ENCODE measurements at regions not wholly inside any gene's neighbourhood (a gene's known extent, or its start where the extent isn't known, plus 50 kb on each side); places are given as distances from the start of the nearest gene placed in this dataset.

DNA sequence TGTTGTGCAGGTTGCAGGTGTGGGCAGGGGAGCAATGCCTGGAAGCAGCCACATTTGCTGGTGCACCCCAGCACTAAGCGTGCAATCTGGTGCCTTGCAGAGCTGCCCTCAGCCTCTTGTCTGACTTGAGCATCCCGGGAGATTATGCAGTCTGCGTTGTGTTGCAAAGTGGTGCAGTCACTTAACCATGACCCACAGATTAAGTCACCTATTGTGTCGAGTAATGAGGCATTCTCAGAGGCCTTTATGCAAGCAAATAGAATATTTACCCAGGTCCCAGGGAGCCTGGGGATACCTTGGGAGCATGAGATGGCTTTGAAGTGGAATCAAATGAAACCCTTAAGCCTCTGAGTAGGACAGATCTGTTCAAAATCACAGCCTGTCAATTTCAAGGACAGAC, 529.0 kb downstream of the TYW1 start:
- DNase-seq (ENCODE audit: low spot score) (no peak), ATAC-seq (ENCODE audit: insufficient number of reproducible peaks, low FRiP score, low read depth) (no peak)
- Histone ChIP-seq H3K27ac (no peak overlapping the region), H3K27me3 (replicated peaks; ENCODE audit: insufficient read depth) (no peaks in the 10 kb centered on the region), H3K9me3 (no peaks in the 10 kb centered on the region), H3K36me3 (no peaks in the 10 kb centered on the region), H3K4me1 (ENCODE audit: control insufficient read depth in 1 of 2, low read depth in 2 of 2) (no peaks in the 10 kb centered on the region), H3K4me3 (no peak overlapping the region)
- TF ChIP-seq CTCF (IDR thresholded peaks at IDR 0.05): no peak

- Histone ChIP-seq H3K4me3 (no peak overlapping the region), H3K27ac (no peak overlapping the region), H3K9me3 (no peaks in the 10 kb centered on the region), H3K4me1 (ENCODE audit: control insufficient read depth in 1 of 2, low read depth in 2 of 2) (no peaks in the 10 kb centered on the region), H3K27me3 (replicated peaks; ENCODE audit: insufficient read depth) (no peaks in the 10 kb centered on the region), H3K36me3 (no peaks in the 10 kb centered on the region)
- DNase-seq (ENCODE audit: low spot score): no peak
- no peak for ATAC-seq (ENCODE audit: insufficient number of reproducible peaks, low FRiP score, low read depth)
- no peak for TF ChIP-seq CTCF (IDR thresholded peaks at IDR 0.05)
Observed at GRCh38 chr7:67535241-67535989, 538.8 kb downstream of the TYW1 start.

DNA sequence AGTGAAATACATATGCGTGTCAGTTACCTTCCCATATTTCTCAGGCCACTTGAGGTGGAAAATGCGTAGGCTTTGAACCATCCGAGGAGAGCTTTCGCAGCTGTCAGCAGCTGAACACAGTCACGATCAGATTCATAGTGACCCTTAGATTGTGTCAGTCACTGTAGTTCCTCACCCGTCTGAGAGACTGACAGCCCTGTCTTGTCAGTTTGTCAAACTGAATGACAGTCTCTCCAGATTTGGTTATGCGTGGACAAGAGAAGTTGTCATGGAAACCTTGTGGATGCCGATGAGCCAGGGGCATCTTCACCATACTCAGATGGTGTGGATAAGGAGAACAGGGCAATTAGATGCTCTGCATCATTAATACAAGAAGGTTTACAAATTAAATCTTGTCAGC, 546.3 kb downstream of the TYW1 start:
- no peaks in the 10 kb centered on the region for H3K36me3 ChIP-seq
- no peak overlapping the region for H3K4me3 ChIP-seq
- ATAC-seq (ENCODE audit: insufficient number of reproducible peaks, low FRiP score, low read depth): no peak
- no peaks in the 10 kb centered on the region for H3K4me1 ChIP-seq (ENCODE audit: control insufficient read depth in 1 of 2, low read depth in 2 of 2)
- no peaks in the 10 kb centered on the region for H3K27me3 ChIP-seq (replicated peaks; ENCODE audit: insufficient read depth)
- H3K9me3 ChIP-seq: no peaks in the 10 kb centered on the region
- DNase-seq (ENCODE audit: low spot score): no peak
- H3K27ac ChIP-seq: no peak overlapping the region
- no peak for TF ChIP-seq CTCF (IDR thresholded peaks at IDR 0.05)

- no peak for ATAC-seq (ENCODE audit: insufficient number of reproducible peaks, low FRiP score, low read depth)
- no peak for TF ChIP-seq CTCF (IDR thresholded peaks at IDR 0.05)
- Histone ChIP-seq H3K27me3 (replicated peaks; ENCODE audit: insufficient read depth) (no peaks in the 10 kb centered on the region), H3K4me1 (ENCODE audit: control insufficient read depth in 1 of 2, low read depth in 2 of 2) (no peaks in the 10 kb centered on the region), H3K36me3 (no peaks in the 10 kb centered on the region), H3K4me3 (no peak overlapping the region), H3K27ac (no peak overlapping the region), H3K9me3 (no peaks in the 10 kb centered on the region)
- DNase-seq (ENCODE audit: low spot score): no peak
Observed at GRCh38 chr7:67547183-67547907, 550.7 kb downstream of the TYW1 start.

DNA sequence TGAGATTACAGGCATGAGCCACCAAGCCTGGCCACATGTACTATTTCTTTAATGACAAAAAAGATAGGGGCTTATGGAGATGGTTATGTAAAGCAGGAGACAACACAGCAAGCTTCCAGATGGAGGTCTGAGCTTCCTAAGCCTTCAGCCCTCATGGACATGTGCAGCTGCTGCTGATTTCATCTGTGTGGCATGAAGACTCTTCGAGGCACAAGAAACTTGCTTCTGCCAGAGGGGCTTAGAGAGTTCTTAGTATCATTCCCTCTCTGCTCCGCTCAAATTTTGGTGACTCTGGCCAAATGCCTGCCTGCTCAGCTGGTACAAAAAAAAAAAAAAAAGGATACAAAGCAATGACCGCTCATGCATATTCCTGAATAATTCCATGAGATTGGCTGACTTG, 552.5 kb downstream of the TYW1 start:
- H3K27ac ChIP-seq: no peak overlapping the region
- ATAC-seq (ENCODE audit: insufficient number of reproducible peaks, low FRiP score, low read depth) (no peak), DNase-seq (ENCODE audit: low spot score) (no peak)
- no peaks in the 10 kb centered on the region for H3K27me3 ChIP-seq (replicated peaks; ENCODE audit: insufficient read depth)
- no peak overlapping the region for H3K4me3 ChIP-seq
- no peaks in the 10 kb centered on the region for H3K4me1 ChIP-seq (ENCODE audit: control insufficient read depth in 1 of 2, low read depth in 2 of 2)
- no peak for TF ChIP-seq CTCF (IDR thresholded peaks at IDR 0.05)
- no peaks in the 10 kb centered on the region for H3K36me3 ChIP-seq
- no peaks in the 10 kb centered on the region for H3K9me3 ChIP-seq
